ENCODE measurements at regions not wholly inside any gene's neighbourhood (a gene's known extent, or its start where the extent isn't known, plus 50 kb on each side); places are given as distances from the start of the nearest gene placed in this dataset.

DNA sequence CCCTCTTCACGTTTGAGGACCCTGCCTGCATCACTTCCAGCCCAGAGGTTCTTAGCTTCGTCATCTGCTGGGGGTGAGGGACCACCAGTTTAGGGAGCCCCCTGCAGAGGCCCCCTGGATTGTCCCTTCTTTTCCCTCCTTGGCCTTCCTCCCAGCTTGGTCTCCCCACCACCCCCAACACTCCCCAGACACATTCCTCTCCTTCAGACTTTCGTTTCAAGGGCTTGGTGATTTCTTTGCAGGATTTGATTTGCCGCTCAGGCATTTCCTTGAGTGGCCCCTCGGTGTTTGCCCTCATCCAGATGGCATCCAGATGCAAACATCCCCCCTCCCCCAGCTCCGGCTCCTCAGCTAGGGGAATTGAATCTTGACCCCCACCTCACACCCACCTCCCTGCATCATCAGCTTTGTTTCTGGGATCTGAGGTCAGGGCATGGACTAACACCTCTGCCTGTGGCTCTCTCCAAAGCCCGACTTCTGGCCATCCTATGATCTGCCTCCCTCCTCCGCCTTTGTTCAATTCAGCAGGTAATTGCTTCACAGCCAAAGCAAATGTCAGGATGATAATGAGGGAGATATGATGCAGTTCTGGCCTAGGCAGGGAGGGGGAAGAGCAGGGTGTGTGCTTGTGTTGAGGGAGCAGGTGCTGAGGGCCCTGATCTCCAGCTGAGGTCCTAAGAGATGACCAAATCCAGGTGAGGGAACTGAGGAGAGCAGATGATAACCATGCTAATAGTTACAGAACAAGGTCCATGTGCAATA is 141.5 kb downstream of the VEGFA start:
- intact Hi-C loops (cut with micrococcal nuclease), result no loop called here
- Mint-ChIP-seq H3K27me3 (ENCODE audit: low read depth) (no peaks in the 10 kb centered on the region), H3K4me1 (ENCODE audit: low read depth) (no peaks in the 10 kb centered on the region), H3K27ac (no peak overlapping the region), H3K4me3 (ENCODE audit: low read depth) (no peak overlapping the region), H3K36me3 (ENCODE audit: low read depth) (no peaks in the 10 kb centered on the region), H3K9me3 (no peaks in the 10 kb centered on the region)
- DNase-seq (ENCODE audit: low spot score), result no peak

DNA sequence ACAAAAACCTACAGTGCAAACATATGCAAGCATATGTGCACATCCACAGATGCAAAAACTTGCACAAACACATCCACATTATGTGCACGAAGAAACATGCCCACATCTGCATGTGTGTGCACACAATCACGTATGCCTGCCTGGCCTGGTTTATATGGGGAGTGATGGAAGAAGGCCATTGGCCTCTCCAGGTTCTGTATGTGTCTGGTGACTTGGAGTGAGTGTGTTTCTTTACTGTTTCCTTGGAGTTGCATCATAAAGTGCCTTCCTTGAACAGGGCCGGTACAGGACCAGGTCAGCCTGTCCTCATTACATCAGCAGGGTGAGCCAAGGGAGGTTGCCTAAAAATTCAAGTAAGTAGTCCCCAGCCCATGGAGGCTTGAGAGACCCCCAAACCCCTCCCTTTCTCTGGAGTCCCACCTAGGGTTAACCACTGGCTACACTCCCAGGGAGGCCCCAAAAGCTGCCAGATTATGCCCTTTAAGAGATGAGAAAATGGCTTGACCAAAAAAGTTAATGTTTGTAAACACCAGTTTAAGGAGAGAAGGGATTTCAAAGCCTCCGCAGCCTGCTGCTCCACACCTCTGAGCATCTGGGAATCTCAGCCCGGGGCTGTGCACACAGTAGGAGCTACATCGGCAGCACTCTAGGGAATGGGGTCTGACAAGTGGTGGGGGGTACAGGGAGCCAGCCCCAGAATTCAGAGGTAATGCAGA is 140.8 kb downstream of the VEGFA start:
- Mint-ChIP-seq H3K4me3 (ENCODE audit: low read depth) (no peak overlapping the region), H3K27me3 (ENCODE audit: low read depth) (peaks cover 1% of the 10 kb centered on the region), H3K4me1 (ENCODE audit: low read depth) (no peaks in the 10 kb centered on the region), H3K27ac (no peak overlapping the region), H3K9me3 (no peaks in the 10 kb centered on the region), H3K36me3 (ENCODE audit: low read depth) (no peaks in the 10 kb centered on the region)
- DNase-seq (ENCODE audit: low spot score), result no peak
- intact Hi-C loops (cut with micrococcal nuclease), result no loop called here

- no peaks in the 10 kb centered on the region for H3K4me1 Mint-ChIP-seq (ENCODE audit: low read depth)
- H3K27ac Mint-ChIP-seq, result no peak overlapping the region
- intact Hi-C loops (cut with micrococcal nuclease), result no loop called here
Measured at GRCh38 chr6:43910149-43910637, 140.2 kb downstream of the VEGFA start.

DNA sequence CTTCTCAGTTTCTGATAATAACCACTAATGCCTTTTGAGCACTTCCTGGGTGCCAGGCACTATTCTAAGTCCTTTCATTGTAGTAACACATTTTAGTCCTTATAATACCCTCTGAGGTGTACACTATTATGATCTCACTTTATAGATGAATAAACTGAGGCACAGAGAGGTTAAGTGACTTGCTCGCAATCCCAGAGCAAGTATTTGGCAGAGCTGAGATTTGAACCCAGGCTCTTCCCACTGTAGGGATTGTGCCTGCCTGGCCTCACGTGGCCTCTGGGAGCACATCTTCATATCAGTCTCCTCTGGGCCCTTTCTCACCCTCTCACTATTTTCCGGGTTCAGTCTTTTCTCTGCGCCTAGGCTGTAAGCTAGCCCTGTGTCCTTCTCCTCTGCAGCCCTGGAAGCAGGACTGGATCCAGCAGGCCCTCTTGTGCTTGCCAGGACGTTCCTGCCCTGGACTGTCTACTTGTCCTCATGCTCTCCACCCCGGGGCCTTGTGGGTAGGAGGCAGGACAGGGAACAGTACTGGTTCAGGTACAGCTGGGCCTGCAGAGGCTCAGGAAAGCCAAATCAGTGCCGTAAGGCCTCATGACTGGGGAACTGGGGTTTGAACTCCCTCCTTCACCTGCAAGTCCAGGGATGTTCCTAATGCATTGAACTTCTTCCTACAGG is 139.6 kb downstream of the VEGFA start:
- H3K27me3 Mint-ChIP-seq (ENCODE audit: low read depth), result peaks cover 1% of the 10 kb centered on the region
- intact Hi-C loops (cut with micrococcal nuclease), result no loop called here
- no peaks in the 10 kb centered on the region for H3K4me1 Mint-ChIP-seq (ENCODE audit: low read depth)
- H3K27ac Mint-ChIP-seq, result no peak overlapping the region
- no peaks in the 10 kb centered on the region for H3K9me3 Mint-ChIP-seq
- no peaks in the 10 kb centered on the region for H3K36me3 Mint-ChIP-seq (ENCODE audit: low read depth)
- no peak for DNase-seq (ENCODE audit: low spot score)
- no peak overlapping the region for H3K4me3 Mint-ChIP-seq (ENCODE audit: low read depth)

More at GRCh38 chr6:43910149-43910637, 140.2 kb downstream of the VEGFA start:
- Mint-ChIP-seq H3K4me3 (ENCODE audit: low read depth) (no peak overlapping the region), H3K9me3 (no peaks in the 10 kb centered on the region), H3K36me3 (ENCODE audit: low read depth) (no peaks in the 10 kb centered on the region), H3K27me3 (ENCODE audit: low read depth) (peaks cover 1% of the 10 kb centered on the region)
- no peak for DNase-seq (ENCODE audit: low spot score)

DNA sequence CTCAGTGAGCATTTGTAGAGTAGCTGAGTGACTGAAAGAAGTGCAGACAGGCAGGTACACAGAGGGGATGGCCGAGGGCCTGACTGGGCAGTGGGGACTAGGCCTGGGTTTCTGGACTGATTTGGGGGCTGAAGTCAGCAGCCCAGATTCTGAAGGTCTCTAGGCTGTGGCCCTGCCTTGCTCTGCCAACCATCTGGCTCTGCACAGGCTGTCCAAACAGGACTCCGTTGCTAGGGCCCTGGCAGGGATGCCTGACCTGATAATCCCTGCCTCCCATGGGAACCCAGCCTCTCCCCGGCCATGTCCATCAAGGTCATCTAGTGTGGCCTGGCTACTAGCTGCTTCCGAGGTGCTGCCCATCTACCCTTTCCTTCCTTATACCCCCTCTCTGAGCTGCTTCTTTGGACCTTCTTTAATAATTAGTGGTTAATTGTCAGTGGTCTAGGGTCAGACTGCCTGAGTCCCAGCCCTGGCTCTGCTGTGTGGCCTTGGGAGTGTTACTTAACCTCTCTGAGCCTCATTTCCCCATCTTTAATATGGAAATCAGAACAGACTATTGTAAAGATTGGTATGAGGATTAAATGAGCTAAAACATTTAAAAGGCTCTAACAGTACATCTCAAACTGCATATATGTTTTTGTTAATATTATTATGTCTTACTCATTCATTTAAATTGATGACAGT is 137.9 kb downstream of the VEGFA start:
- no peak for DNase-seq (ENCODE audit: low spot score)
- H3K4me1 Mint-ChIP-seq (ENCODE audit: low read depth), result no peaks in the 10 kb centered on the region
- intact Hi-C loops (cut with micrococcal nuclease), result no loop called here
- H3K9me3 Mint-ChIP-seq, result no peaks in the 10 kb centered on the region
- peaks cover 8% of the 10 kb centered on the region for H3K27me3 Mint-ChIP-seq (ENCODE audit: low read depth)
- H3K36me3 Mint-ChIP-seq (ENCODE audit: low read depth), result no peaks in the 10 kb centered on the region
- no peak overlapping the region for H3K4me3 Mint-ChIP-seq (ENCODE audit: low read depth)
- H3K27ac Mint-ChIP-seq, result no peak overlapping the region

DNA sequence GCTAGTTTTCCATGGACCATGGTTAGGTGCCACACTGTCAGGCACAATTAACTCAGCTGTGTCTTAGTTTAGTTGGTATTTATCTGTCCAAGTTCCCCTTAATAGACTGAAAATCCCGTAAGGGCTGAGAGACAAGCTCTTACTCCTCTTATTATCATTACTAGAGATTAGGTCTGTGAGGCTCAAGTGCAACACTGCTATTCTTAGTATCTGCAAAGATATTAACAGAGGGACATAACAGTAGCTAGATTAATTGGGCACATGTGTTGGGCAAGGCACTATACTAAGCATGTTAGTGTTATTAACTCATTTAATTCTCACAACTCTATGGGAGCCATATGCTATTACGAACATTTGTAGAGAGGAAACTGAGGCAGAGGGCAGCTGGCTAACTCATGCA is 137.3 kb downstream of the VEGFA start:
- peaks cover 8% of the 10 kb centered on the region for H3K27me3 Mint-ChIP-seq (ENCODE audit: low read depth)
- no peak overlapping the region for H3K27ac Mint-ChIP-seq
- H3K4me1 Mint-ChIP-seq (ENCODE audit: low read depth), result no peaks in the 10 kb centered on the region
- intact Hi-C loops (cut with micrococcal nuclease), result no loop called here
- no peak for DNase-seq (ENCODE audit: low spot score)
- no peaks in the 10 kb centered on the region for H3K9me3 Mint-ChIP-seq
- H3K4me3 Mint-ChIP-seq (ENCODE audit: low read depth), result no peak overlapping the region
- H3K36me3 Mint-ChIP-seq (ENCODE audit: low read depth), result no peaks in the 10 kb centered on the region

GRCh38 chr6:43904311-43905123 is 134.5 kb downstream of the VEGFA start:
- Mint-ChIP-seq H3K4me1 (ENCODE audit: low read depth) (peaks cover 5% of the 10 kb centered on the region), H3K36me3 (ENCODE audit: low read depth) (no peaks in the 10 kb centered on the region), H3K4me3 (ENCODE audit: low read depth) (no peak overlapping the region), H3K27ac (no peak overlapping the region), H3K27me3 (ENCODE audit: low read depth) (peaks cover 9% of the 10 kb centered on the region), H3K9me3 (no peaks in the 10 kb centered on the region)
- intact Hi-C loops (cut with micrococcal nuclease), result no loop called here
- no peak for DNase-seq (ENCODE audit: low spot score)

GRCh38 chr6:43903739-43904290 is 133.8 kb downstream of the VEGFA start:
- Mint-ChIP-seq H3K27me3 (ENCODE audit: low read depth) (peaks cover 9% of the 10 kb centered on the region), H3K36me3 (ENCODE audit: low read depth) (no peaks in the 10 kb centered on the region), H3K4me3 (ENCODE audit: low read depth) (no peak overlapping the region), H3K4me1 (ENCODE audit: low read depth) (peaks cover 5% of the 10 kb centered on the region), H3K27ac (no peak overlapping the region), H3K9me3 (no peaks in the 10 kb centered on the region)
- intact Hi-C loops (cut with micrococcal nuclease), result no loop called here
- DNase-seq (ENCODE audit: low spot score), result no peak

GRCh38 chr6:43901733-43902230 is 131.8 kb downstream of the VEGFA start:
- DNase-seq (ENCODE audit: low spot score), result no peak
- H3K27me3 Mint-ChIP-seq (ENCODE audit: low read depth), result peaks cover 9% of the 10 kb centered on the region
- H3K4me3 Mint-ChIP-seq (ENCODE audit: low read depth), result no peak overlapping the region
- intact Hi-C loops (cut with micrococcal nuclease), result no loop called here
- H3K36me3 Mint-ChIP-seq (ENCODE audit: low read depth), result no peaks in the 10 kb centered on the region
- H3K27ac Mint-ChIP-seq, result no peak overlapping the region
- H3K9me3 Mint-ChIP-seq, result no peaks in the 10 kb centered on the region
- H3K4me1 Mint-ChIP-seq (ENCODE audit: low read depth), result peaks cover 5% of the 10 kb centered on the region

GRCh38 chr6:43900916-43901732 is 131.1 kb downstream of the VEGFA start:
- no peak overlapping the region for H3K4me3 Mint-ChIP-seq (ENCODE audit: low read depth)

GRCh38 chr6:43900560-43900915 is 130.5 kb downstream of the VEGFA start:
- Mint-ChIP-seq H3K27ac (no peak overlapping the region), H3K4me3 (ENCODE audit: low read depth) (no peak overlapping the region), H3K9me3 (no peaks in the 10 kb centered on the region), H3K36me3 (ENCODE audit: low read depth) (no peaks in the 10 kb centered on the region), H3K27me3 (ENCODE audit: low read depth) (peaks cover 9% of the 10 kb centered on the region), H3K4me1 (ENCODE audit: low read depth) (peaks cover 5% of the 10 kb centered on the region)
- intact Hi-C loops (cut with micrococcal nuclease), result no loop called here
- DNase-seq (ENCODE audit: low spot score), result no peak

More at GRCh38 chr6:43900916-43901732, 131.1 kb downstream of the VEGFA start:
- H3K4me1 Mint-ChIP-seq (ENCODE audit: low read depth), result peaks cover 5% of the 10 kb centered on the region
- peaks cover 10% of the 10 kb centered on the region for H3K27me3 Mint-ChIP-seq (ENCODE audit: low read depth)
- no peaks in the 10 kb centered on the region for H3K36me3 Mint-ChIP-seq (ENCODE audit: low read depth)
- no peaks in the 10 kb centered on the region for H3K9me3 Mint-ChIP-seq
- DNase-seq (ENCODE audit: low spot score), result no peak
- no peak overlapping the region for H3K27ac Mint-ChIP-seq
- intact Hi-C loops (cut with micrococcal nuclease), result no loop called here

Measured in activated T-helper 2 cell treated with anti-CD3 and anti-CD28 coated beads, Interferon-gamma antibody, Interleukin-2, Interleukin-4, amounts not matched to agents 10 μg/mL and 5 μg/mL and 100 μg/mL, durations not matched to agents 14 hours and 24 hours and 36 hours (primary cell).